ENCODE measurements at regions not wholly inside any gene's neighbourhood (a gene's known extent, or its start where the extent isn't known, plus 50 kb on each side); places are given as distances from the start of the nearest gene placed in this dataset.

- intact Hi-C loops (cut with micrococcal nuclease) = loop anchor here (5.0 kb wide), 1 partner anchor 739 kb away; no protein-coding TSS in a partner anchor
- H3K9me3 Mint-ChIP-seq = no peaks in the 10 kb centered on the region
- no peaks in the 10 kb centered on the region for H3K36me3 Mint-ChIP-seq (ENCODE audit: low read depth)
- no peak for ATAC-seq
- CTCF ChIA-PET = no interaction called here
- POLR2A ChIA-PET = no interaction called here
- no peak overlapping the region for H3K27ac Mint-ChIP-seq
- TF ChIP-seq, protein P1, sequence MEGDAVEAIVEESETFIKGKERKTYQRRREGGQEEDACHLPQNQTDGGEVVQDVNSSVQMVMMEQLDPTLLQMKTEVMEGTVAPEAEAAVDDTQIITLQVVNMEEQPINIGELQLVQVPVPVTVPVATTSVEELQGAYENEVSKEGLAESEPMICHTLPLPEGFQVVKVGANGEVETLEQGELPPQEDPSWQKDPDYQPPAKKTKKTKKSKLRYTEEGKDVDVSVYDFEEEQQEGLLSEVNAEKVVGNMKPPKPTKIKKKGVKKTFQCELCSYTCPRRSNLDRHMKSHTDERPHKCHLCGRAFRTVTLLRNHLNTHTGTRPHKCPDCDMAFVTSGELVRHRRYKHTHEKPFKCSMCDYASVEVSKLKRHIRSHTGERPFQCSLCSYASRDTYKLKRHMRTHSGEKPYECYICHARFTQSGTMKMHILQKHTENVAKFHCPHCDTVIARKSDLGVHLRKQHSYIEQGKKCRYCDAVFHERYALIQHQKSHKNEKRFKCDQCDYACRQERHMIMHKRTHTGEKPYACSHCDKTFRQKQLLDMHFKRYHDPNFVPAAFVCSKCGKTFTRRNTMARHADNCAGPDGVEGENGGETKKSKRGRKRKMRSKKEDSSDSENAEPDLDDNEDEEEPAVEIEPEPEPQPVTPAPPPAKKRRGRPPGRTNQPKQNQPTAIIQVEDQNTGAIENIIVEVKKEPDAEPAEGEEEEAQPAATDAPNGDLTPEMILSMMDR (IDR thresholded peaks at IDR 0.05) = no peak
- no peak overlapping the region for H3K4me3 Mint-ChIP-seq
- peaks cover 7% of the 10 kb centered on the region for H3K27me3 Mint-ChIP-seq
- no peak for DNase-seq
- H3K4me1 Mint-ChIP-seq (ENCODE audit: low read depth) = no peaks in the 10 kb centered on the region
These were observed 133.6 kb upstream of the RAP2B start for GRCh38 chr3:153028381-153028780.

- TF ChIP-seq, protein P1 (IDR thresholded peaks at IDR 0.05) = no peak
- intact Hi-C loops (cut with micrococcal nuclease) = loop anchor here (5.0 kb wide), 1 partner anchor 738 kb away; no protein-coding TSS in a partner anchor
- DNase-seq = no peak
- ChIA-PET POLR2A (no interaction called here), CTCF (interaction anchor here (2.3 kb wide), 1 partner anchor 14 kb away, joined by 6 read pairs; no protein-coding TSS in a partner anchor)
- no peak overlapping the region for H3K27ac Mint-ChIP-seq
- peaks cover 7% of the 10 kb centered on the region for H3K27me3 Mint-ChIP-seq
- ATAC-seq = no peak
- no peak overlapping the region for H3K4me3 Mint-ChIP-seq
- no peaks in the 10 kb centered on the region for H3K36me3 Mint-ChIP-seq (ENCODE audit: low read depth)
- no peaks in the 10 kb centered on the region for H3K9me3 Mint-ChIP-seq
- H3K4me1 Mint-ChIP-seq (ENCODE audit: low read depth) = no peaks in the 10 kb centered on the region
These were observed 132.7 kb upstream of the RAP2B start for GRCh38 chr3:153029350-153029749.

DNA sequence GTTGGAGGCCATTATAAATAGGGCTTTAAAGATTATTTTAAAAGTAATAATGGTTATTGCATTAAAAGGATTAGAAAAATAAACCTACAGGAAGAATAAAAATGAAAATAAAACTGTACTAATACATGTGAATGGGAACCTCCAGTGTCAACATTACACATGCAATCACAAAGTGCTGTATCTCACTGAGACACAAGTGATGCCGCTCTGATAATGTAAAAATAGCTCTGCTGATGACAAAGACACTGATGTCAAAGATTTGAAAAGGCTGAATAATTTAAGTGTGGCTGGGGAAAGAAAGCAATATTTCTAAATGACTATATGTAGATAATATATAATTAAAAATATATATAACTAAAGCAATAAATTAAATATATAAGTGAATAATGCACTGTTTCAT is 129.1 kb upstream of the RAP2B start:
- TF ChIP-seq, protein P1 (IDR thresholded peaks at IDR 0.05) = no peak
- POLR2A ChIA-PET = no interaction called here
- DNase-seq (no peak), ATAC-seq (no peak)
- H3K4me1 Mint-ChIP-seq (ENCODE audit: low read depth) = no peaks in the 10 kb centered on the region
- peaks cover 5% of the 10 kb centered on the region for H3K27me3 Mint-ChIP-seq
- no peak overlapping the region for H3K4me3 Mint-ChIP-seq
- no peak overlapping the region for H3K27ac Mint-ChIP-seq
- intact Hi-C loops (cut with micrococcal nuclease) = no loop called here
- no peaks in the 10 kb centered on the region for H3K36me3 Mint-ChIP-seq (ENCODE audit: low read depth)
- CTCF ChIA-PET = no interaction called here
- no peaks in the 10 kb centered on the region for H3K9me3 Mint-ChIP-seq

GRCh38 chr3:153036846-153037245 is 125.2 kb upstream of the RAP2B start:
- ChIA-PET CTCF (no interaction called here), POLR2A (no interaction called here)
- H3K4me3 Mint-ChIP-seq = no peak overlapping the region

DNA sequence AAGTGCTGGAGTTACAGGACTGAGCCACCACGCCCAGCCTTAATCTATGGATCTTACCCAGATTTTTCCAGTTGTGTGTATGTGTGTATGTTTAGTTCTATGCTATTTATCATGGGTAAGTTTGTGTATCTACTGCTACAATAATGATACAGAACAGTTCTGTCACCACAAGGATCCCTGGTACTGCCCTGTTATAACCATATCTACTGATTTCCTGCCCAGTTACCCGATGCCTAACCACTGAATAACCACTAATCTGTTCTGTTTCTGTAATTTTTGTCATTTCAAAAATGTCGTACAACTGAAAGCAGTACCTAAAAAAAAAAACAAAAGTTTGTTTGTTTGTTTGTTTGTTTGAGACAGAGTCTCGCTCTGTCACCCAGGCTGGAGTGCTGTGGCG is 123.7 kb upstream of the RAP2B start:
- POLR2A ChIA-PET = no interaction called here
- Mint-ChIP-seq H3K27ac (no peak overlapping the region), H3K4me1 (ENCODE audit: low read depth) (peaks cover 2% of the 10 kb centered on the region), H3K9me3 (no peaks in the 10 kb centered on the region), H3K4me3 (no peak overlapping the region), H3K36me3 (ENCODE audit: low read depth) (no peaks in the 10 kb centered on the region), H3K27me3 (no peaks in the 10 kb centered on the region)
- TF ChIP-seq, protein P1 (IDR thresholded peaks at IDR 0.05) = no peak
- no peak for DNase-seq
- CTCF ChIA-PET = no interaction called here
- intact Hi-C loops (cut with micrococcal nuclease) = no loop called here
- no peak for ATAC-seq

More at GRCh38 chr3:153036846-153037245, 125.2 kb upstream of the RAP2B start:
- Mint-ChIP-seq H3K36me3 (ENCODE audit: low read depth) (no peaks in the 10 kb centered on the region), H3K27me3 (no peaks in the 10 kb centered on the region), H3K9me3 (no peaks in the 10 kb centered on the region), H3K4me1 (ENCODE audit: low read depth) (no peaks in the 10 kb centered on the region), H3K27ac (no peak overlapping the region)
- DNase-seq (no peak), ATAC-seq (no peak)
- TF ChIP-seq, protein P1 (IDR thresholded peaks at IDR 0.05) = no peak
- intact Hi-C loops (cut with micrococcal nuclease) = no loop called here

All from activated CD8-positive, alpha-beta T cell treated with anti-CD3 and anti-CD28 coated beads for 36 hours (primary cell).